SHP77 (cell line): ENCODE measurements at regions not wholly inside any gene's neighbourhood (a gene's known extent, or its start where the extent isn't known, plus 50 kb on each side); places are given as distances from the start of the nearest gene placed in this dataset.

Experiments used
- DNase-seq, 2 experiments: peaks; one replicate each; lab custom pipeline; 2025; lab: John Stamatoyannopoulos, UW

DNA sequence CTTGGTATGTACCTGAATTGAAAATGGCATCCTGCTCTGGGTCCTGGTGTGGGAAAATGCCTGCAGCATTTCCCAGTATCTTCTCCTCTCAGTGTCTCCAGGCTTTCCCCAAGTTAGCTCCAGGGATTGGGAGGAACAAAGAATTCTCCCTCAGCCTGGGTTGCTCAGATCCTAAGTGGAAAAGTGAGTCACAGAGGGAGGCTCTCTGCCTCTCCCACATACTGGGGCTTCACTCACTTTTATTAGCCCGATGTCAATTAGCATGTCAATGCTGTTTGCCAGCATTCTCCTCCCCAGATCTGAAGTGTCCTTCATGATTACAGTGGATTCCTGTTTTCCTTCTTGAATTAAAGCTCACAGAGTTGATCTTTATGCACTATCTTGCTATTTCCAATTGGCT, 655.0 kb downstream of the EPHA3 start:
- DNase-seq: no peak

DNA sequence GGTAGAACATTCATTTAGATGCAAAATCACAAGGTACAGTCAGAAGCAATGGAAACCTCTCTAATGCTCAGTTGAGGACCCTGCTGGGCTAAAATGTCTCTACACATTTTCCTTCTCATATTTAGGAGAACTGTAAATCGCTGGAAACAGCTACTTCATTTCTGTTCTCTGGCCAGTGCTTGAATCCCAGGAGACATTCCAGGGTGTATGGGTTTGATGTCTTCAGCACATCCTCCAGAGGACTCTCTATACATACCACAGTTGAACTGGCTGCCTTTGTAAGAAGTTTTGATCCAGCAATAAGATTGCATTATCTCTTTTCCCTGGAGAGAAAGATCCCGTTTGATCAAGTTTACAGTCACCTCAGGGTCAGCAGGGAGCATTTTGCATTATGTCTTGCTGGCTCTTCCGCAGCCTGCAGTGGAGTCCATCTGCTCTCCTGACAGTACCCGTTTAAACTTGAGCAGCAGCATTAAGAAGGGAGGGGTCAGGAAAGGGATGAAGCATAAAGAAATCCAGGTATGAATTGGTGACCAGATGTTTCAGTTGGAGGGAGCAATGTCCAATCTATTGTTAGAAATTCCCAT, 676.0 kb downstream of the EPHA3 start:
- no peak for DNase-seq

DNA sequence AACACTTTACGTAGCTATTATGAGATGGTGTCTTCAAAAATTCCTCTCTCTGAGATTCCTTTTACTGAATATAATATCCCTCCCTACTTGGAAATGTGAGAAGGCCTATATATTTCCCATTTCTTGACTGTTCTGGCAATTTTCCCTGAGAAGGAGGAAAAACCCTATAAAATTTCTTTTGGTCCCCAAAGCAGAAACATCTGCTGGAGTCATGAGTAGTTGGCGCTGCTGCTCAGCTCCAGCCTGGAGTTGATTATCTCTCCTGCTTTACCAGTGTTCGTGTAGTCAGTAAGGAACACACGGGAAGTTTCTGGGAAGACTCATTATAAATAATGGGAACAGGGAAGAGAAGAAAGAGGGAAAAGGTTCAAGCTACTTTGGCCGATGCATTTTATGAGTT, 680.1 kb downstream of the EPHA3 start:
- no peak for DNase-seq

DNA sequence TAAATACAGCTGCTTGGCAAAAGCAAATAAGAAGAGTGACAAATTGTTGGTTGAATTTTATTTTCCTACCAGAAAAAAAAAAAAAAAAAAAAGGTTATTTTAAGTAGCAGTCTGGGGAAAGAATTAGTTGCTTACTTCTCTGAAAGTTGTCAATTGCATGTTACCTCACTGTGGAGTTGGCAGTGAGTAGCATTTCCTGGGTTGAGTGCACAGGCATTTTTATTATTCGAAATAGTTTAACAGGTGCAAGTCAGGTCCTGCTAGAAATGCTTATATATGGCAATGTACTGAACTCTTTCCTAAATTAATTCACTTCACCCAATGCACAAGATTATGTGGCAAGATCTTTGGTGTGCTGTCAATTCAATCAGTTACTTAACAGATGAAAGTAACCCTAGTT, 680.6 kb downstream of the EPHA3 start:
- DNase-seq: no peak

DNA sequence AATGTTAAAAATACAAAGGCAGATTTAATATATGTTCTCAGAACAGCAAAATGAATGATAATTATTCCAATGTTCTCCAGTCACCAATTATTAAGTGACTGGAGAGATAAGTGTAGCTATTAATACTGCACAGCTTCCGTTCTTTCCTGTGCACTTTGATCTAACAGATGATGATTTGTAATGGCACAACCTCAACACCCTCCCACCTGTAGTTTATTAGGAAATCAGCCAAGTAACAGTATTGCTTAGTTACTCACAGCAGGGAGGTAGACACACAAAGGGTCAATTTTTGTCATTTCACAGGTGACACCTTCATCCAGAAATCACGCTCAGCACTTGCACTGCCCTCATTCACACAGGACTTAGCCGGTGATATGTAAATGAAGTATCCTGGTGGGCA, 688.1 kb downstream of the EPHA3 start:
- DNase-seq: no peak

DNA sequence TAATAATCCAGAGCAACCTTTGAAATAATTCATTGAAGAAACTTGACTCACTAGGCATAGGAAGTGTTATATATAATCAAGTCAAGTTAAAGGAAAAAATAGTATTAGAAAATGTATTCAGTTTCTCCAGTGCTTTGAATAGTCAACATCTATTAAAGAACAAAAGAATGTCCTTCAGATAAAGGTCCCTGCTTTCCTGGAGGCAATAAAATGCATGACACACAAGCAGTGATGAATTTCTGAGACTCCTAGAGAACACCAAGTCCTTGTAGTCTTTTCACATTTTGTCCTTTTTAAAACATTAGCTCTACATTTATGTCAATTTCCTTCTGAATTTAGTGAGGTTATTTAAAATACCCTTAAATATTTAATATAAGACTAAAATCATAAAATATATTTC, 695.5 kb downstream of the EPHA3 start:
- no peak for DNase-seq

DNA sequence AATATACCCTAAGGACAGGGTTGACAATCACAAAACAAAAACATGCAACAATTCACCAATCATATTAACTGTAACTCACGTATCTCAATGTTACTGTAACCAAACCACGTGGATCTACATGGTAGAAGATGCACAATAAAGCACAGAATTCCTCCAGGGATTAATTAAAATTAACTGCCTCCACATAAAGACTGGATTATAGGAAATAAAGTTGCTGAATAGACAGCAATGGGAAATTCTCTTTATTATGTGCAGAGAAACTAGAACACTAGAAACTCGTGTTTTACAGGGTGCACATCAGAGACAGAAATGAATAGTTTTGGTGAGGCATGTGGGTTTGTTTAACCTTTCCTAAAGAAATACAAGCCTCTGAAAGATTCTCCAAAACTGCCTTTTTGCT, 696.3 kb downstream of the EPHA3 start:
- DNase-seq: no peak

DNA sequence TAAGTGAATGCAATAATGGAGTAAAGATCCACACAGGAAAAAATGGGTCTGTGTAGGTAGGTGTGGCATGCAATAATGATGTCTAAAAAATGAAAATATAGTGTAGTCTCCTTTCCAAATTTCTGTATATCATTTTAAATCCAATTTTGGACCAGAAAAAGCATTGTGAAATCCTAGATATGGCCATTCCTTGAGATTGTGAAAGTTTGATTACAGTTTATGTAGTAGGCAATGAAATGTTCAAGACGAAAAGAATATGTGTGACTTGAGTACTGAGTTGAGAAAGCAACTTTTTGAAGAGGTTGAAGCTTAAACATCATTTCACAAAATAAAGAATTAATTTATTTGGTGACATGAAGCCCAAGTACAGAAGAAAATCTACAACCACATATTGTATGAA, 698.7 kb downstream of the EPHA3 start:
- DNase-seq: no peak

DNA sequence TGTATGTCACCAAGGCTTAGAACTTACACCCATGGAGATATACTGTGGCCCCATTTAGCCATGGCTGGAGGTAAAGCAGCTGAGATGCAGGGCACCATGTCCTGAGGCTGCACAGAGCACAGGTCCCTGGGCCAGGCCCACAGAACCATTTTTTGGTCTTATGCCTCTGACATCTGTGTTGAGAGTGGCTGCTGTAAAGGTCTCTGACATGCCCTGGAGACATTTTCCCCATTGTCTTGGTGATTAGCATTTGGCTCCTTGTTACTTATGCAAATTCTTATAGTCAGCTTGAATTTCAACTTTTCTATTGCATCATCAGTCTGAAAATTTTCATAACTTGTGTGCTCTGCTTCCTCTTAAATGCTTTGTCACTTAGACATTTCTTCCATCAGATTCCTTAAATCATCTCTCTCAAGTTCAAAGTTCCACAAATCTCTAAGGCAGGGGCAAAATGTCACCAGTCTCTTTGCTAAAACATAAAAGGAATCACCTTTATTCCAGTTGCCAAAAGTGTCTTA, 701.3 kb downstream of the EPHA3 start:
- no peak for DNase-seq

DNA sequence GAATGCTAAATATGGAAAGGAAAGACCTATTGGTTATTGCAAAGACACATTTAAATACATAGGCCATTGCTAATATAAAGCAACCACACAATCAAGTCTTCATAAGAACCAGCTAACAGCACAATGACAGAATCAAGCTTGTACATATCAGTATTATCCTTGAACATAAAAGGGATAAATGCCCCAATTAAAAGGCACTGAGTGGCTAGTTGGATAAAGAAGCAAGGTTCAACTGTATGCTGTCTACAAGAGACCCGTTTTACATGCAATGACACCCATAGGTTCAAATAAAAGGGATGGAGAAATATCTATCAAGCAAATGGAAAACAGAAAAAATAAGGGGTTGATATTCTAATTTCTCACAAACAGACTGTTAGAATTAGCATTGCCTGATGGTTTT, 706.1 kb downstream of the EPHA3 start:
- DNase-seq: no peak

DNA sequence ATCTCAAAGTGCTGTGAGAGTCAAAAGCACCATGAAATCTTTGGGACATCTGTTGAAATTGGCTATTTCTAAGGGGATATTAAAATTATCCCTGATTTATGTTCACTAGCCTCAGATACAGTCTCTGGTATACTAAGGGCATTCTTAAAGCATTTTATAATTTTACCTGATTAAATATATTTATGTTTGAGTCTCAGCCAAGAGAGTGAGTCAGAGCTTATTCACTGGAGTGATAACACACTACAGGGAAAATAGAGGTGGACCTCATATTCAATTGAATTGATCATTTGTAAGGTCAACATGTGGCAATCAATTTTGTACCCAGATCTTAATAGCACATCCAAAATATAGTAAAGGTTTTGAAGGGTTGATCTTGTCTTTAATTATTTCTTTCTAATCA, 733.6 kb downstream of the EPHA3 start:
- DNase-seq: no peak

DNA sequence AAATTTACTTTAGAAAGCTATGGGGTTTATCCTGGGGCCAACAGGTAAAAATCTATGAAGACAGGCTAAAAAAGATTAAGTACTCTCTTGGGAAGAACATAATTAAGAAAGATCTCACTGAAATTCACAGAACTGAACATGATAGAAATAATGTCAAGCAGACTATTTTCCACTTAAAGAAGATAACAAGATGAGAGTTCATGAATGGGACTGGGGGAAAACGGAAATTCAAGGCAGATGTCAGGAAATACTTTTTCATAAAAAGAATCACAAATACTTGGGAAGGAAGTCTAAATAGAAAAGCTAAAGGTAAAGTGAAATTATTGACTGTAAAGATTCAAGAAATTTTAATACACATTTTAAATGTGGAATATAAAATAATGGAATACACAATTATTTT, 737.6 kb downstream of the EPHA3 start:
- DNase-seq: no peak

DNA sequence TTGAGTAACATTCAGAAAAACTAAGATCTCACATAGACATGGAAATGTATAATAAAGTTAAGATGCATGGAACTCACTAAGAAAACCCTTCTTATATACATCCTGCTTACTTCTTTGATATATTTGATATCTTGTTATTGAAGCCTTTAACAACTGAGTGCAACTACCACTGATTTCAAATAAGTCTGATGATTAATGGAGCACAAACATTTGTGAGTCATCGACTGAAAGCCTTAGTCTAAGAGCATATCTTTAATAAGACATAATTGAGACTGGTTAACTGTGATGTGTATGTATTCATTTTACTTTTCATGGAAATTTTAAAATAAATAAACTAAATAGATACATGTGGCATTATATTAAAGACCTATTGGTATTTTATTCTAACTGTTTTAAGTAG, 740.5 kb downstream of the EPHA3 start:
- no peak for DNase-seq

DNA sequence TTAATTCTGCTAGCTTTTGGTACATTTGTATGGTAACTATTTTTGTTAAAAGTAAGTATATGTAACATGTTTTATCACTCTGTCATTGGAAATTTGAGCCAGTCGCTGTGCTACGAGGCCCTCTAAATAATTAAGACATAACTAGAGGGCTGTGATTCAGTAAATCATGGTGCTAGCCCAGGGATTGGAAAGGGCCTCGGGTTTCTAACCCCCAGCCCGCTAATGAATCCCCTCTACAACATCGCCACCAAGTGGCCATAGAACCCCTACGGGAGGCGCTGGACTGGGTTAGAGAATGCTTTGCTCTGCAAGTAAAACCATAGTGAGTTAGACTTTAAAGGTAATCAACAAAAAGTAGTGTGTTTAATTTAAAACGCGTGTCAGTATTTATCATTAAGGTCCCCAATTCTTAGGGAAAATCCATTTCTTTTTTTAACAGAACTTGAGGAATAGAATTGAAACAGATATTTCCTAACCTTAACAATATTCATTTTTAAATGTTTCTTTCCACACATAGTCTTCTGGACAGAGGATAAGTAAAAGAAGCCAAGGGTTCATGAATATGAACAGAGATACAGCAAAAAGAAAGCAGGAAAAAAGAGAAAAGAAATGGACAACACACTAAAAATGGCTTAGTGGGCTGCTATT, 744.7 kb downstream of the EPHA3 start:
- DNase-seq: peak; percentile 24 to 74

DNA sequence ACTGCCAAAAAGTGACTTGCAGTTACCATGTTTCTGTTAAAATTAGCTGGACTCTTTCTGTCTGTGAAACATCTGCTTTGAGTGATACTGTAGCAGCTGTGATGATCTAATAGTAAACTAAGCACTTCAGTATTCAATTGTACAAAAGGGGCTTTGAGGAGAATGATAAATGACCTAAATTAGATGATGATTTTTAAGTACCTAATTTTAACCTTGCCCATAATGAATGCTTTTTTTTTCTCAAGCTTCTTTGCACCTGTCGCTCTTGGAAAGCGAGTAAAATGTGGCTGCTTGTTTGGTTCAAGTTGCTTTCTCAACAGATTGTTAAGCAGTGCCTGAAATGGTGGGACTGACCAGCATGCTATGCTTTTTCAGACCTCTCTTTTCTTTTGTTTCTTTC, 752.3 kb downstream of the EPHA3 start:
- peak; percentile 72 to 79 for DNase-seq

DNA sequence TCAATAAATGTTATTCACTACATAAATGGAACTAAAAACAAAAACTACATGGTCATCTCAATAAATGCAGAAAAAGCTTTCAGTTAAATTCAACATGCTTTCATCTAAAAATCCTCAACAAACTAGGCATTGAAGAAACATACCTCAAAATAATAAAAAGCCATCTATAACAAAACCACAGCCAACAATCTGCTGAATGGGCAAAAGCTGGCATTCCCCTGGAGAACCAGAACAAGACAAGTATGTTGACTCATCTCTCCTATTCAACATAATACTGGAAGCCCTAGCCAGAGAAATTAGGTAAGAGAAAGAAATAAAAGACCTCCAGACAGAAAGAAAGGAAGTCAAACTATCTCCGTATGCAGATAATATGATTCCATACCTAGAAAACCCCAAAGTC, 759.9 kb downstream of the EPHA3 start:
- no peak for DNase-seq

DNA sequence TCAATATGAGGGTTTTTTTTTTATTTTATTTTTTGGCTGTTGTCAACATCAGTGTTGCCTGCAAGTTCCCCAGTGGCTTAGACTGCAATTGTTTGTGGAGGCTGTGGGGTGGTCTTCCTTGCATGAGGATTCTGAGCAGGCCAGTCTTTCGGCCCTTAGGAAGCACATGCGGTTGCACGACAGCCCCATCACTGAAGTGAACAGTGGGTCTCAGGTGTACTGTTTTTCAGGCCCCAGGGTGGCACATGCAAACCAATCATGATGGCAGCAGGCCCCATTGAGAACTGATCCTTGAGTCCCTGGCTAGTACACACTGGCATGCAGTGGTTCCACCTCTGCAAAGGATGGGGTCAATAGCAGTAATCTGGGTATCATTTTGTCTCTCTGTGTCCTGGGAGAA, 768.7 kb downstream of the EPHA3 start:
- no peak for DNase-seq

DNA sequence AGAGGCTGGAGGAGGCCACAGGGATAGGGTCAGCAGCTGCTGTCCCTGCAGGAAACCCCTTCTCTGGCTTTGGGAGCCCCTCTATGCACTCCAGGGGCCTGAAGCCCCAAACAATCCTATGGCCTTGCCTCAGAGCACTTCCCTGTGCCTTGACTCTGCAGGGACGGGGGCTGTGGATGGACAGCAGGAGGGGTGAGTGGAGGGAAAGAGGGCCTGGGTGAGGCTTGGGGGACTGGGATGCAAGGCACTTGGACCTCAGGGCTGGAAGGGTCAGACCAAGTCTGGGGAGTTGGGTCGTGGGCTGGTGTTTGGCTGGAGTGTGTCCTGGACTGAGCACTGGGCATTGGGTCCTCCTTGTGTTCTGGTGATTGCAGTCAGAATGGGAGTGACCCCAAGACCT, 769.8 kb downstream of the EPHA3 start:
- no peak for DNase-seq

DNA sequence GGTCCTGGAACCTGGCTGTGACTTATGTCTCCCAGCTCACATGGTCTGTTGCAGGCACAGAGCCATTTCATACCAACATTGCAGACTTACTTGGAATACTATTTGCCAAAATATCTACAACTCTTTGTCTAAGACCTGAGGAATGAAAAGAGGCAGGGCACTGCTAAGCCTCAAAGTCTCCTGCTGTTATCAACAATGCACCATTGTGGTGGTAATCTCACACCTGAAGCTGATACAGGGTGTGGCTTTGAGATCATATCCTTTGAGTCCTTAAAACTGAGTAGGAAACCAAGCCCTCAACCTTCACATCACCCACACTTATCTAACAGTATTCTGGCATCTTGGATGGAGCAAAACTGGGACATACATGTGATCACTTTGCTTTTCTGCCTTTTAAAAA, 782.0 kb downstream of the EPHA3 start:
- no peak for DNase-seq

DNA sequence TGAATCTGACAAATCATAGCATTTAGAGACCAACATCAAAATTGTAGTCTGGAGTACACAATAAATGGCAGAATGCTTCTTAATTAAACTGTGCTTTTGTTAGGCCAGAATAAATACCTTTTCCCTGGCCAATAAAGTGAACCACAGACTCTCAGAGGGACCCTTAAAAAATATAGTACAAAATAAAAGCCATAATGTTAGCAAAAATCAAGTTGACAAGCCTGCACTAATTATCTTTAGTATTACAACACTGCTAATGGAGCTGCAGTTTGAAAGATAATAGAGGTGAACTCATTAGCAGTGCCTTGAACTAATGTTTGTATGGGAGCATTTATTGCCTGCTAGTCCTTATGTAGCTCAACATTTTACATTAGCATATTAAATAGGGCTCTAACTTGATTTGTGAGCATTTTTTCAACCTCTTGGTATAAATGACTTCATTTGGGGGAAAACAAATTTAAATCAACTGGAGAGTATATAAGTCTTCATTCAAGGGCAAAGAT, 801.3 kb downstream of the EPHA3 start:
- DNase-seq: no peak

DNA sequence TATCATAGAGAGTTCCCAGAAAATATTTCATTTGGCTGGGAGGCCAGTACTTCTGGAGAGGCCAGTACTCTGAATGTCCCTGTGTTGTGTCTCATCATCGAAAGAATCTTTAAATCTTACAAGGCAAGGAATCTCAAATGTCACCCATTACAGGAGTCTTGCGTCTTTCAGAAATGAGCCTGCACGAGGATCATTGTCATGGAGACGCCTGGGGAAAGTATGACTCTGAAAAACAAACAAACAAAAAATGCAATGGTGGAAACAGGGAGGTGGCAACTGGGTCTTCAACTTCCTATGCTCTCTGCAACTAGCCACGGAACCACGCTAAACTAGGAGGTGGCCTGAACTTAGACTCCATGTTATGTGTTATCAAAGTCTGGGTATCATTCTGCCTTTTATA, 804.6 kb downstream of the EPHA3 start:
- no peak for DNase-seq

DNA sequence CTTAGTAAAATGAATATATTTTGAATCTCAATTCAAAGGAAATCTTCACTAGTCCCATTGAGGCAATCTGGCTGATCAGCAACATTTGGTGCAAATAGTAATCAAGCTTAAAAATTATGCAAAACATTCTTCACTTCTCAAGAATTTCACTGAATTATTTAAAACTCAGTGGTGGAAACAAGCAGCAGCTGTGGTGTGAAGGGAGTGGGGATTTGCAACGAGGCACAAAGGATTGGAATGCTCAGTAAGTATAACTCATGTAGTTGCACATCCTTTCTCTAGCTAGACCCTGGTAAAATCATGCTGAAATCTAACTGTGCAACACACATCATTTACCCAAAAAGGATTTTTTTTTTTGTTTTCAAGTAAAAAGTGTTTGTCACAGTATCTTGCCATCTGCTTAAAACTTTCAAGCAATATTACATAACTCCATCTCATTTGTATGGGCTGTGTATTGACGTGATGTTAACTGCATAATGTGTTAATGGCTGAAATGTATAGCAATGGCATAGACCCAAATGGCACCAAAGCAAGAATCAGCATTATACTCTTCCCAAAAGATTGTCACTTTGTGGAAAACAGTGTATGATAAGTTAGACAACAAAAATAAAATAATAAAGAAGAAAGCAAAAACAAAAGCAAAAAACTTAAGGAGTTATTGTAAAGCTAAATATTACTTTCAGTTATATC, 816.6 kb downstream of the EPHA3 start:
- DNase-seq: no peak

DNA sequence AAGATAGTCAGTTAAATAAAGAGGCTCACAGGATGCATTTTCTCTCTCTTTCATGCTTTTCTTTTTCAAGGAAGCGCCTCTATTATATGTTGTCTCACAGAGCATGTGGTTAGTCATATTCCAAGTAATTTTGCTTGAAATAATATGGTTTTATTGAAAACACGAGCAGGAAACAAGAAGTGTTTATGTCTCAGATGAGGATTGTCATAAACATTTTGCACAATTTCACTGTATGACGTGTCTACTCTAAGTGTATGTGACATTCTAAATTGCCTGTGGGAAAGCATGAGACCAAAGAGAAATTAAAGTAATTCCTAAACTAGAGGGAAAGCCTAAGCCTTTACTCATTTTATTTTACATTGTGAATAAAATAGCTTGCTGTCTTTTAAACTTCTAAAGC, 818.6 kb downstream of the EPHA3 start:
- DNase-seq: no peak
